ENCODE measurements at regions not wholly inside any gene's neighbourhood (a gene's known extent, or its start where the extent isn't known, plus 50 kb on each side); places are given as distances from the start of the nearest gene placed in this dataset.

GRCh38 chr18:30106356-30106755 lies 936.2 kb downstream of the DSC3 start:
- TF ChIP-seq, protein P1, sequence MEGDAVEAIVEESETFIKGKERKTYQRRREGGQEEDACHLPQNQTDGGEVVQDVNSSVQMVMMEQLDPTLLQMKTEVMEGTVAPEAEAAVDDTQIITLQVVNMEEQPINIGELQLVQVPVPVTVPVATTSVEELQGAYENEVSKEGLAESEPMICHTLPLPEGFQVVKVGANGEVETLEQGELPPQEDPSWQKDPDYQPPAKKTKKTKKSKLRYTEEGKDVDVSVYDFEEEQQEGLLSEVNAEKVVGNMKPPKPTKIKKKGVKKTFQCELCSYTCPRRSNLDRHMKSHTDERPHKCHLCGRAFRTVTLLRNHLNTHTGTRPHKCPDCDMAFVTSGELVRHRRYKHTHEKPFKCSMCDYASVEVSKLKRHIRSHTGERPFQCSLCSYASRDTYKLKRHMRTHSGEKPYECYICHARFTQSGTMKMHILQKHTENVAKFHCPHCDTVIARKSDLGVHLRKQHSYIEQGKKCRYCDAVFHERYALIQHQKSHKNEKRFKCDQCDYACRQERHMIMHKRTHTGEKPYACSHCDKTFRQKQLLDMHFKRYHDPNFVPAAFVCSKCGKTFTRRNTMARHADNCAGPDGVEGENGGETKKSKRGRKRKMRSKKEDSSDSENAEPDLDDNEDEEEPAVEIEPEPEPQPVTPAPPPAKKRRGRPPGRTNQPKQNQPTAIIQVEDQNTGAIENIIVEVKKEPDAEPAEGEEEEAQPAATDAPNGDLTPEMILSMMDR (conservative IDR thresholded peaks at IDR 0.05 in 1 of 2, IDR thresholded peaks at IDR 0.05 in 1 of 2; ENCODE audit: low read depth in 1 of 2, low read length in 2 of 2), result no peak
- TF ChIP-seq EZH2 (IDR thresholded peaks at IDR 0.05; ENCODE audit: low read length, missing control alignments), result no peak

Measured in fibroblast of lung (primary cell).